Fibroblast of lung (primary cell): ENCODE measurements at regions not wholly inside any gene's neighbourhood (a gene's known extent, or its start where the extent isn't known, plus 50 kb on each side); places are given as distances from the start of the nearest gene placed in this dataset.

Experiments
- CTCF ChIP-seq, 2 donors: IDR thresholded peaks in 1 of 2; conservative IDR thresholded peaks in 1 of 2; 1 replicate in 1 of 2; 2 replicates in 1 of 2; pipeline ENCODE4 v1.5.1; 2011 to 2012; ENCODE audit warnings: low read length in 2 of 2, control low read depth in 1 of 2, inconsistent platforms in 1 of 2, low read depth in 1 of 2, mild to moderate bottlenecking in 1 of 2
- EZH2 ChIP-seq: IDR thresholded peaks from 2 replicates; pipeline ENCODE4 v1.5.1; 2012; ENCODE audit warnings: low read length, control low read depth, mild to moderate bottlenecking; ENCODE audit errors: missing control alignments

DNA sequence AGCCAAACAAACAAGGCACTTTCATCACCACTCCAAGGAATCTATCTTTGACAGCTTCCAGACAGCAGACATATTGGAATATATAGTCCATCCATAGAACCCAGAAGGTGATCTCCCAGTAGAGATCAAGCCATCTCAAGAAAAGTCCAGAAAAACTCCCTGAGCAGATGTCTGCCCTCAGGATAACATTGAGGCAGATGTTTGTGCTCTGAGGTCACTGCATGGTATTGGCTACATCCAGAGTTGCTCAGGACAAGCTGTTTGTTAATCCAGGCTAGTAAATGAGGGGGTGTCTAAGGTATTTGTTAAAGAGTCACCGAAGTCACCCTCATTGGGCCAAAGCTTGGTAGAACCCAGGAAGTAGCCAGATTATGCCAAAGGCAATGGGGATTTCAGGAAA, 556.3 kb upstream of the KLF4 start:
- no peak for TF ChIP-seq CTCF (conservative IDR thresholded peaks at IDR 0.05 in 1 of 2, IDR thresholded peaks at IDR 0.05 in 1 of 2; ENCODE audit: low read depth in 1 of 2, low read length in 2 of 2)
- no peak for TF ChIP-seq EZH2
